ENCODE measurements at regions not wholly inside any gene's neighbourhood (a gene's known extent, or its start where the extent isn't known, plus 50 kb on each side); places are given as distances from the start of the nearest gene placed in this dataset.

DNA sequence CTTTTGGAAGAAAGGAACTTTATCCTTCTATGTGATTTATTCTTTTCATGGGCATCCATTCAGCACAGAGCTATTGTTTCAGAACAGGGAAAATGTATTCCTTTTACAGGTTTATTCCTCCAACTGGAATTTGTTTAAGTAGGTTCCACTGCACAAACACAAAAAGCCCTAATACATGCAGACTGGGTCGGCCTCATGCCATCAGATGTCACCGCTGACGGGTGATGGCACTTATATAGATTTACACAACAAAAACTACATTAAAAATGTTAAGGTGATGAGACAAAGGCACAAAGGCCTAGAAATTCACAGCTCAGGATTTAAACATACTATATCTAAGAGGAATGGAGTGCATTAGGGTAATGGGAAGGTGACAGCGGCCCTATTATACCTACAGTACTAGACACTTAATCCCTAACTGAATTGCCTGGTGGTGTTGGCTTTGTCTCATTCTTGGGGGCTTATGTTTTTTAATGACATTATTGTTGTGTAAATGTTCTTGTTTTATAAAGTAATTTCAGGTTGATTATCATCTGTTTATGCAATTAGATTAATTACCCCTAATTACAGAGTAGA, 276.4 kb upstream of the PSMD7 start:
- no peak overlapping the region for H3K27ac ChIP-seq (ENCODE audit: low read length)
- no peaks in the 10 kb centered on the region for H3K27me3 ChIP-seq (ENCODE audit: control insufficient read depth, insufficient read depth, low read length)
- no peaks in the 10 kb centered on the region for H3K9me3 ChIP-seq (replicated peaks; ENCODE audit: control insufficient read depth, low read depth, low read length)
- DNase-seq = no peak
- WGBS (ENCODE audit: insufficient coverage) = no CpG with 5 or more reads among the region's 4 CpGs
- no peaks in the 10 kb centered on the region for H3K4me1 ChIP-seq (ENCODE audit: control insufficient read depth, insufficient read depth, low read length)
- H3K4me3 ChIP-seq (ENCODE audit: low read length) = no peak overlapping the region
- no peaks in the 10 kb centered on the region for H3K36me3 ChIP-seq (ENCODE audit: control insufficient read depth, insufficient read depth, low read length)

DNA sequence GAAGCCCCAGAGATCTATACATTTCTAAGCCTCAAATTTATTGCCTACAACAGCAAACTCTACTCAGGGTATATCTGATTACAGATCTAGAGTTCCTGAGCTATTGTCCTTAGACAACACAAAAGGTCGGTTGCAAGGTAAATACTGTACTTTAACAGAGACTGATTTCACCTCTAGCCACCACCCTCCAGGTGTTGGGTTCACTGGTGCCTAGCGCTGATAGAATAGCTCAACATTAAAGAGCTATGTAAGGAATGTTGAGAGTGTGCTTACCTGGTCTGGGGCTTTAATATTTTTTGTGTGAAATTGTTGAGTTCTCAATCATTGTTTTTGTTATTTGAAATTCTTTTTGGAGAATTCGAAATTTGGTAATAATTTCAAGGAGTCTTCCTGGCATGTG, 277.0 kb upstream of the PSMD7 start:
- Histone ChIP-seq H3K4me3 (ENCODE audit: low read length) (no peak overlapping the region), H3K27me3 (ENCODE audit: control insufficient read depth, insufficient read depth, low read length) (no peaks in the 10 kb centered on the region), H3K27ac (ENCODE audit: low read length) (no peak overlapping the region), H3K4me1 (ENCODE audit: control insufficient read depth, insufficient read depth, low read length) (no peaks in the 10 kb centered on the region), H3K36me3 (ENCODE audit: control insufficient read depth, insufficient read depth, low read length) (no peaks in the 10 kb centered on the region), H3K9me3 (replicated peaks; ENCODE audit: control insufficient read depth, low read depth, low read length) (no peaks in the 10 kb centered on the region)
- no CpG with 5 or more reads among the region's 3 CpGs for WGBS (ENCODE audit: insufficient coverage)
- DNase-seq = no peak

DNA sequence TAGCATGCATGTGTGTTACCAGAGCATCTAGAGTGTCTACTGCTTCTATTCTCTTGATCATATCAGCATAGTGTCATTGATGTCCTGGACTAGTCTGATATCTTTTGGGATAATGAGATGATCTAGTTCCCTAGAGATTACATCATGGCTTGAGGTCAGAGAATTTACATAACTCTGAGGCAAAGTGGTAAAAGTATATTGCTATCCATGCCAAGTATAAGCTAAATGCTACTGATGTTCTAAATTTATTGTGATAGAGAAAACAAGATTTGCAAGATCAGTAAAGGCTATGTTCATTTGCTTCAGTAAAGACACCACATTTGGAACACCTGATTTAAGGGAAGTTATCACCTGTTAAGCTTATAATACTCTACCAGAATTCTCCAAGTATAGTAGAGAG, 280.7 kb upstream of the PSMD7 start:
- no peaks in the 10 kb centered on the region for H3K9me3 ChIP-seq (replicated peaks; ENCODE audit: control insufficient read depth, low read depth, low read length)
- DNase-seq = no peak
- no peaks in the 10 kb centered on the region for H3K36me3 ChIP-seq (ENCODE audit: control insufficient read depth, insufficient read depth, low read length)
- H3K4me3 ChIP-seq (ENCODE audit: low read length) = no peak overlapping the region
- H3K27me3 ChIP-seq (ENCODE audit: control insufficient read depth, insufficient read depth, low read length) = no peaks in the 10 kb centered on the region
- no peaks in the 10 kb centered on the region for H3K4me1 ChIP-seq (ENCODE audit: control insufficient read depth, insufficient read depth, low read length)
- H3K27ac ChIP-seq (ENCODE audit: low read length) = no peak overlapping the region

DNA sequence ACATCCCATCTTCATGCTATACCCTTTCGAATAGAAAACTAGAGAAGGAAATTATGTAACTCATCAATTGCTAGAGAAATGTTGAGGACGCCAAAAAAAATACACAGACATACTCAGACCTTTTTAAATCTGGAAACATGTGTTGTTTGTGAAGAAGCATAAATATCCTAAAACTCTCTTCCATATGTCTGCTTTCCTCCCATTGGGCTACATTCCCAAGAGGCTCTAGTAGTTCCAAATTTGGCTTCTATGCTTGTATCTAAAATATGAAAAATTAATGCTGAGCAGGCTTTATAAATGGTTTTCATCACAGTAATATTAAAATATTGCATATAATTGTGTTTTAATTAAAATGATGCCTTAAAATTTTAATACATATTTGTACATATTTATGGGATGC, 297.9 kb upstream of the PSMD7 start:
- Histone ChIP-seq H3K9me3 (replicated peaks; ENCODE audit: control insufficient read depth, low read depth, low read length) (peaks cover 5% of the 10 kb centered on the region), H3K27me3 (ENCODE audit: control insufficient read depth, insufficient read depth, low read length) (no peaks in the 10 kb centered on the region), H3K4me1 (ENCODE audit: control insufficient read depth, insufficient read depth, low read length) (no peaks in the 10 kb centered on the region), H3K4me3 (ENCODE audit: low read length) (no peak overlapping the region), H3K27ac (ENCODE audit: low read length) (peak overlapping the region; percentile 62), H3K36me3 (ENCODE audit: control insufficient read depth, insufficient read depth, low read length) (no peaks in the 10 kb centered on the region)
- WGBS (ENCODE audit: insufficient coverage) = no CpG with 5 or more reads among the region's 2 CpGs
- peak; percentile 62 for DNase-seq

DNA sequence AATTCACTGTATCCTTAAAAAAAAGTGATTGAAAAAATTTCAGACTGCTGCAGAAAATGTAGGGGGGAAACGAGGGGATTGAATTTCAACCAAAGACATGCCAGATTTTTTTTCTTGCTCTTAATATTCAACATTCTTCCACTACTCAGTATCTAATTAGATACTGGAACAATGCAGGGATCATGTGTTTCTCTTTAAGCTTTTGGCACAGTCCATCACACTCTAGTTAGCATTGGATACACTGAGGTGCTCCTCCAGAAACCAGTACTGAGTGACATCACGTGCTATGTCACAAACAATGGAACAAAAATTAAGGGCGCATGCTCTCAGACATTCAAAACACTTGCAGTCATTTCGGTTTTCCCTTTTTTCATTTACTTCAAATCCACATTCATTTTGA, 298.6 kb upstream of the PSMD7 start:
- WGBS (ENCODE audit: insufficient coverage) = 18% methylated on average over 3 of the region's 4 CpGs
- Histone ChIP-seq H3K4me3 (ENCODE audit: low read length) (no peak overlapping the region), H3K27me3 (ENCODE audit: control insufficient read depth, insufficient read depth, low read length) (no peaks in the 10 kb centered on the region), H3K9me3 (replicated peaks; ENCODE audit: control insufficient read depth, low read depth, low read length) (no peaks in the 10 kb centered on the region), H3K4me1 (ENCODE audit: control insufficient read depth, insufficient read depth, low read length) (no peaks in the 10 kb centered on the region), H3K27ac (ENCODE audit: low read length) (peak overlapping the region; percentile 62), H3K36me3 (ENCODE audit: control insufficient read depth, insufficient read depth, low read length) (no peaks in the 10 kb centered on the region)
- DNase-seq = peak; percentile 95

DNA sequence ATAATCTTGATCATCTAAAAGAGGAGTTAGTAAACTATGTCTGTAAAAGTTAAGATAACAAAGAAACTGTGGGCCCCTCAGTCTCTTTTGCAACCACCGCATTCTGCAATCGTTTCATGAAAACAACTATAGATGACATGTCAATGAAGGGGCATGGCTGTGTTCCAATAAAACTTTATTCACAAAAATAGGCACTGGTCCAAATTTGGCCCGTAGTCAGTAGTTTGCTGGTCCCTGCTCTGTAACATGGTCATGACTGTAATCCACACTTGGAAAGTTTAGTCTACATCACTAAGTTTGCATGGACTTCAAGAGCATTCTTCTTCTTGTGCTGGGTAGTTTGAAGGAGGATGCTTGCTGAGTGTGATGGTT, 299.3 kb upstream of the PSMD7 start:
- no peak overlapping the region for H3K27ac ChIP-seq (ENCODE audit: low read length)
- H3K9me3 ChIP-seq (replicated peaks; ENCODE audit: control insufficient read depth, low read depth, low read length) = no peaks in the 10 kb centered on the region
- no peaks in the 10 kb centered on the region for H3K27me3 ChIP-seq (ENCODE audit: control insufficient read depth, insufficient read depth, low read length)
- H3K36me3 ChIP-seq (ENCODE audit: control insufficient read depth, insufficient read depth, low read length) = no peaks in the 10 kb centered on the region
- no peaks in the 10 kb centered on the region for H3K4me1 ChIP-seq (ENCODE audit: control insufficient read depth, insufficient read depth, low read length)
- H3K4me3 ChIP-seq (ENCODE audit: low read length) = no peak overlapping the region
- no peak for DNase-seq
- no CpG with 5 or more reads among the region's 3 CpGs for WGBS (ENCODE audit: insufficient coverage)

DNA sequence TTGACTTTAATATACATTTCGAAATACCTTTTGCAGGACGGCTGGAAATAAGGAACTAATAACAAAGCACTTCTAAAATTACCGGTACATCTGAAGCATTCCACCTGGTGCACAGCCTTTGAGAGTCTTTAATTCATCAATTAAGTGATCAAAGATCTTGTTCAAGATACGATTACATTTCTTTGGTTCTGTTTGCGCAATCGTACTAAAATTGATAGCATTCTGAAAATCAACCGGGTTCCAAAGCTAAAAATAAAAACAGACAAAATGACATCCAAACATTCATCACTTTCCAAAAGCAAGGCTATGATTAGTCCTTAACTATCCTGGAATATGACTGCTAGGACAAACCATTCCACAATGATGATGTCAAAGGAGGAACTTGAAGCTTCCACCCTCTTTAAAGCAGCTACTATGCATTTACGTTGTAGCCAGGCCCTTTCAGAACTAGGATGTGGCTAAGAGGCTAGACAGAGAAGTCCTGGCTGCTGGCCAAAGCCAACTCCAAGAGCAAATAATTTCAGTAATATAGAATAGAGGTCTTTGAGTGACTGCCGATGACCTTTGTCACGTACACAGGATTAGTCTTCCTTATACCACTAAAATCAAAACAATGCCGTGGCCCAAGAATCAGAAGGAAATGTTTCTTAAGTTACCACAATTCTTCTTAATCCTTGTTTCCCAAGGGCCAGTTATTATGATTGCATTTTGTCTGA, 299.8 kb upstream of the PSMD7 start:
- Histone ChIP-seq H3K27ac (ENCODE audit: low read length) (no peak overlapping the region), H3K27me3 (ENCODE audit: control insufficient read depth, insufficient read depth, low read length) (no peaks in the 10 kb centered on the region), H3K4me3 (ENCODE audit: low read length) (no peak overlapping the region), H3K36me3 (ENCODE audit: control insufficient read depth, insufficient read depth, low read length) (no peaks in the 10 kb centered on the region), H3K4me1 (ENCODE audit: control insufficient read depth, insufficient read depth, low read length) (no peaks in the 10 kb centered on the region), H3K9me3 (replicated peaks; ENCODE audit: control insufficient read depth, low read depth, low read length) (no peaks in the 10 kb centered on the region)
- DNase-seq = peak; percentile 55
- 50% methylated on average over 2 of the region's 11 CpGs for WGBS (ENCODE audit: insufficient coverage)

DNA sequence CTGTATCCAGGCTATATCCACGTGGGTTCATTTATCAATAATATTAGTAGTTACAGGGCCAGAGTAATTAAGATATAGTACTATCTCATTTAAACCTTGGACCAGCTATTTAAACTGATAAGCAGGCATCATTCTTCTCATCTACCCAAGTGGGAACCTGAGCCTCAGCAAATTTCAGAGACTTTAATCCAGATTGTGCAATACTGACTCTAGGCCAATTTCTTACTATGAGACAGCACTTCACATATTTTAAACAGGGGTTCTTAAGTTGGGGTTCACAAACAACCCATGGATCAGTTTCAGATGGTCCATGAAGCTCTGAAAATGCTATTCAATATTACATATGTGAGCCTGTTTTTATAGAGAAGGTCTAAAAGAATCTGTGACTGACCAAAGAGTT, 302.7 kb upstream of the PSMD7 start:
- no peak overlapping the region for H3K4me3 ChIP-seq (ENCODE audit: low read length)
- DNase-seq = no peak
- H3K9me3 ChIP-seq (replicated peaks; ENCODE audit: control insufficient read depth, low read depth, low read length) = no peaks in the 10 kb centered on the region
- H3K36me3 ChIP-seq (ENCODE audit: control insufficient read depth, insufficient read depth, low read length) = no peaks in the 10 kb centered on the region
- no CpG with 5 or more reads among the region's 1 CpG for WGBS (ENCODE audit: insufficient coverage)
- no peaks in the 10 kb centered on the region for H3K27me3 ChIP-seq (ENCODE audit: control insufficient read depth, insufficient read depth, low read length)
- H3K4me1 ChIP-seq (ENCODE audit: control insufficient read depth, insufficient read depth, low read length) = no peaks in the 10 kb centered on the region
- H3K27ac ChIP-seq (ENCODE audit: low read length) = no peak overlapping the region

DNA sequence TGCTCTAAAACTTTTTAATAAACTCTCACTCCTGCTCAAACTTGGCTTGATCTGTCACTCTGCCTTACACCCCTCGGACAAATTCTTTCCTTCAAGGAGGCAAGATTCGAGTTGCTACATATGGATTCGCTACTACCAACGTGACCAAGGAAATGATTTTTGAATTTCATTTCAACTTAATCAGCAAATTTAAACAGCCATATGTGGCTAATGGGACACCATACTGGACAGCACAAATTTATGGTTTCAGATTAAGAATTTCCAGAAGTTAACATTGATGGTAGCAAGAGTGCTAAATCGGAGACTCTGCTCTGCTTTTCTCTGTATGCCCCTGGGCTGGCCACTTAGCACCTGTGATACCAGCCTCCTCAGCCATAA, 318.2 kb upstream of the PSMD7 start:
- H3K27ac ChIP-seq (ENCODE audit: low read length) = no peak overlapping the region
- no peak for DNase-seq
- WGBS (ENCODE audit: insufficient coverage) = 33% methylated on average over 1 of the region's 5 CpGs

DNA sequence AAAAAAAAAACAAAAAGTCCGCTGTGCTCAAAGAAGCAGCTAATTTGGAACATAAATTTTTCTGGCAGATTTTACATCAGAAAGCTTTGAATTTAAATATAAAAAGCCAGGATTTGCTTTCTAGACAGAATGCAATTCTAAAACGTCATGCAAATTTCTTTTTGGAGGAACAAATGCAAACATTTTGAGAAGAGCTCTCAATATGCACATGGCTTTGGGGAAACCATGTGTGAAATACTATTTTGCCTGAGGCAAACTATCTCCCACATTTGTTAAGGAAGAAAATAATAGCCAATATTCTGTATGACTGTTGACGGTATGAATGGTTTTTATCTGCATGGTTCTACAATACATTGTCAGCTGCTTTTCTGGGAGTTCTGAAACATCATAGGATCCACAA, 320.0 kb upstream of the PSMD7 start:
- no peak overlapping the region for H3K4me3 ChIP-seq (ENCODE audit: low read length)
- H3K4me1 ChIP-seq (ENCODE audit: control insufficient read depth, insufficient read depth, low read length) = peaks cover 3% of the 10 kb centered on the region
- no peaks in the 10 kb centered on the region for H3K9me3 ChIP-seq (replicated peaks; ENCODE audit: control insufficient read depth, low read depth, low read length)
- DNase-seq = no peak
- H3K36me3 ChIP-seq (ENCODE audit: control insufficient read depth, insufficient read depth, low read length) = no peaks in the 10 kb centered on the region
- no peak overlapping the region for H3K27ac ChIP-seq (ENCODE audit: low read length)
- H3K27me3 ChIP-seq (ENCODE audit: control insufficient read depth, insufficient read depth, low read length) = no peaks in the 10 kb centered on the region
- 88% methylated on average over 1 of the region's 3 CpGs for WGBS (ENCODE audit: insufficient coverage)

More for the DNA sequence above, 318.2 kb upstream of the PSMD7 start:
- Histone ChIP-seq H3K9me3 (replicated peaks; ENCODE audit: control insufficient read depth, low read depth, low read length) (no peaks in the 10 kb centered on the region), H3K36me3 (ENCODE audit: control insufficient read depth, insufficient read depth, low read length) (no peaks in the 10 kb centered on the region), H3K4me3 (ENCODE audit: low read length) (no peak overlapping the region), H3K4me1 (ENCODE audit: control insufficient read depth, insufficient read depth, low read length) (no peaks in the 10 kb centered on the region), H3K27me3 (ENCODE audit: control insufficient read depth, insufficient read depth, low read length) (no peaks in the 10 kb centered on the region)

DNA sequence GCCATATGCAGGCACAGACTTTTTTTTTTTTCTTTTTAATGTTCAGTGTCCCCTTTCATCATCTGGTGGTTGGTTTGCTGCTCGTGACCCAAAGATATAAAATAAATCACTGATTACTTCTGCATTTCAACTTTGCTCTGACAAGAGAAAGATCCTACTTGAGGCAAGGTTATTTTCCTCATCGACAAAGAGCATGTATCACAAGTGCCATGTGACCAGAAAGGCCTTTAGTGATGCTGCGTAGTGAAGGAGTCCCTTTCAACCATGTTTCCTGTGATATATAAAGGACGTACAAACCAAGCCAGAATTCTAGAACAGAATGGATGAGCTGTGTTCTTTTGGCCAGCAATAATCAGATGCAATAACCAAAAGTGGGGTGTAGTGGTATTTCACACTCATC, 323.4 kb upstream of the PSMD7 start:
- Histone ChIP-seq H3K27ac (ENCODE audit: low read length) (no peak overlapping the region), H3K9me3 (replicated peaks; ENCODE audit: control insufficient read depth, low read depth, low read length) (no peaks in the 10 kb centered on the region), H3K27me3 (ENCODE audit: control insufficient read depth, insufficient read depth, low read length) (no peaks in the 10 kb centered on the region), H3K4me1 (ENCODE audit: control insufficient read depth, insufficient read depth, low read length) (peaks cover 3% of the 10 kb centered on the region), H3K36me3 (ENCODE audit: control insufficient read depth, insufficient read depth, low read length) (no peaks in the 10 kb centered on the region), H3K4me3 (ENCODE audit: low read length) (no peak overlapping the region)
- whole genome bisulfite sequencing (ENCODE audit: insufficient coverage) = no CpG with 5 or more reads among the region's 4 CpGs
- no peak for DNase-seq
